DOHH2 (cell line): ENCODE measurements at regions not wholly inside any gene's neighbourhood (a gene's known extent, or its start where the extent isn't known, plus 50 kb on each side); places are given as distances from the start of the nearest gene placed in this dataset.
"Not testable (repeated sequence)": the region's sequence is repeated elsewhere in the genome, so short reads cannot be mapped to it uniquely, and the experiment has no call there.

Source experiments
- H3F3A ChIP-seq: fragments of 200-600 bp; sonication (generic), shearing (Covaris generic); 2 replicates; pipeline ENCODE4 v1.6.0; 2016; ENCODE audit warnings: antibody characterized with exemption, mild to moderate bottlenecking; ENCODE audit not compliant: control insufficient read depth, insufficient read depth
- H3K27ac ChIP-seq: fragments of 200-600 bp; sonication (generic); 2 replicates; pipeline ENCODE4 v1.5.1; 2014; ENCODE audit warnings: low read depth, mild to moderate bottlenecking, low read length, moderate library complexity
- H3K27me3 ChIP-seq: fragments of 200-600 bp; sonication (generic); 2 replicates; pipeline ENCODE4 v1.6.1; 2014; ENCODE audit warnings: mild to moderate bottlenecking, low read length, mixed read lengths; ENCODE audit not compliant: control insufficient read depth
- H3K36me3 ChIP-seq: fragments of 200-600 bp; sonication (generic); 2 replicates; pipeline ENCODE4 v1.6.1; 2014; ENCODE audit warnings: mild to moderate bottlenecking, low read length, moderate library complexity, mixed read lengths; ENCODE audit not compliant: control insufficient read depth
- H3K4me1 ChIP-seq: fragments of 200-600 bp; sonication (generic); 2 replicates; pipeline ENCODE4 v1.6.1; 2014; ENCODE audit warnings: mild to moderate bottlenecking, low read length, mixed read lengths; ENCODE audit not compliant: control insufficient read depth
- H3K4me2 ChIP-seq: fragments of 200-600 bp; sonication (generic); 2 replicates; pipeline ENCODE4 v1.6.0; 2014; ENCODE audit warnings: mild to moderate bottlenecking, low read length, moderate library complexity
- H3K4me3 ChIP-seq: fragments of 200-600 bp; sonication (generic); 2 replicates; pipeline ENCODE4 v1.5.1; 2014; ENCODE audit warnings: mild to moderate bottlenecking, low read length, mixed read lengths
- H3K79me2 ChIP-seq: fragments of 200-600 bp; sonication (generic); 2 replicates; pipeline ENCODE4 v1.6.1; 2014; ENCODE audit warnings: mild to moderate bottlenecking, low read length, mixed read lengths; ENCODE audit not compliant: control insufficient read depth
- H3K9me2 ChIP-seq: fragments of 200-600 bp; sonication (generic); replicated peaks from 2 replicates; pipeline ENCODE4 v1.6.1; 2014; ENCODE audit warnings: mild to moderate bottlenecking, low read length, mixed read lengths; ENCODE audit not compliant: control insufficient read depth
- H3K9me3 ChIP-seq: fragments of 200-600 bp; sonication (generic); 2 replicates; pipeline ENCODE4 v1.6.1; 2014; ENCODE audit warnings: antibody characterized with exemption, low read length, mixed read lengths; ENCODE audit not compliant: control insufficient read depth, insufficient read depth
- H4K20me1 ChIP-seq: fragments of 200-600 bp; sonication (generic); 2 replicates; pipeline ENCODE4 v1.6.0; 2014; ENCODE audit warnings: low read depth, mild to moderate bottlenecking, antibody characterized with exemption, low read length, moderate library complexity; ENCODE audit not compliant: control insufficient read depth, insufficient read depth
- CTCF ChIP-seq: fragments of 200-600 bp; sonication (generic); IDR thresholded peaks from one replicate; pipeline ENCODE4 v1.5.1; 2014; ENCODE audit warnings: antibody characterized with exemption, mild to moderate bottlenecking, low read depth, low read length; ENCODE audit not compliant: poor library complexity, severe bottlenecking
- EZH2phosphoT487 ChIP-seq: fragments of 200-600 bp; sonication (generic); IDR thresholded peaks from 2 replicates; pipeline ENCODE4 v1.6.1; 2017; ENCODE audit warnings: borderline replicate concordance, mild to moderate bottlenecking, antibody characterized with exemption, low read length, moderate library complexity, mixed read lengths

DNA sequence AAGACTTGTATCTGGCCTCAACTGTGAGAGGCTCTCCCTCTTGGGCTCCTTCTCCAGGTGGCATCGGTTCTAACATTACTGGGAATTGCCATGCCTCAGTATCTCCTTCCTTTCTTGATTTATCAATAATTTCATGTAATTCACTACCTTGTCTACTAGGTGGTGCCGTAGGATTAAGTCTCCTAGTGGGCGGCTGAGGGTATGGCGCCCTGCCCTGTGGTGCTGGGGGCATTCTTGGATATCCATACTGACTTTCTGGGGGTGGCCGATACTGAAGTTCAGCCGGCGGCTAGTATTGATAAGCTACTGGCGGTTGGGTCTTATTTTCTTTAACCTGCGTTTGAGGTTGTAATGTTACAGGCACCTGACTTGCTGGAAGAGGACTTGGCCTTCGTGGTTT is 164.2 kb upstream of the TMPRSS15 start:
- not testable (repeated sequence) for H3K79me2 ChIP-seq, H3K4me1 ChIP-seq, H4K20me1 ChIP-seq, H3K9me3 ChIP-seq, H3K4me3 ChIP-seq, H3K4me2 ChIP-seq, H3K9me2 ChIP-seq, H3K27me3 ChIP-seq, H3F3A ChIP-seq, H3K36me3 ChIP-seq, H3K27ac ChIP-seq
- peak; percentile 14 for TF ChIP-seq CTCF

- H3K4me2 ChIP-seq = no peak overlapping the region
- no peaks in the 10 kb centered on the region for H3K27me3 ChIP-seq
- no peak overlapping the region for H3K27ac ChIP-seq
- H3F3A ChIP-seq = no peaks in the 10 kb centered on the region
- H3K36me3 ChIP-seq = no peaks in the 10 kb centered on the region
- H4K20me1 ChIP-seq = no peaks in the 10 kb centered on the region
- no peaks in the 10 kb centered on the region for H3K9me3 ChIP-seq
- H3K9me2 ChIP-seq = no peaks in the 10 kb centered on the region
- H3K4me3 ChIP-seq = no peak overlapping the region
- no peaks in the 10 kb centered on the region for H3K79me2 ChIP-seq
- no peak for TF ChIP-seq EZH2phosphoT487
- no peak for TF ChIP-seq CTCF
- no peaks in the 10 kb centered on the region for H3K4me1 ChIP-seq
Measured at GRCh38 chr21:18588001-18588662, 184.5 kb upstream of the TMPRSS15 start.

DNA sequence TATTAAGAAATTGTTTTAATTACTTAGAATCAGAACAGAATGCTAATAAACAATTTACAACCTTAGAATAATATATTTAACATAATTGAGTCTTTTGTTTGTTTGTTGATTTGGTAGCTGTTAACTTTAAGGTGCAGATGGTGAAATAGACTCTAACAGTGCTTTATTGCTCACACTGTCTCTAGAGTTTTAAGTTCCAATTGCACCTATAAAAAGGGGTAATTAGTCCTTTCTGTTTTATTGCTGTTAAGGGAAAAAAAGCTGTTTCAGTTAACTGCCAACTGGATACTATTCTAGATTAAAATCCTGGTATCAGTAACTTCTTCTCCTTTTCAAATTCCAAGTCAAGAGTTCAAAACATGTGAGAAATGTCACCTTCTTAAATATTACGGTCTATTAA is 197.6 kb upstream of the TMPRSS15 start:
- no peak overlapping the region for H3K4me3 ChIP-seq
- no peaks in the 10 kb centered on the region for H3K79me2 ChIP-seq
- H3K36me3 ChIP-seq = no peaks in the 10 kb centered on the region
- H3F3A ChIP-seq = no peaks in the 10 kb centered on the region
- H3K9me3 ChIP-seq = no peaks in the 10 kb centered on the region
- no peaks in the 10 kb centered on the region for H3K4me1 ChIP-seq
- no peaks in the 10 kb centered on the region for H3K27me3 ChIP-seq
- no peaks in the 10 kb centered on the region for H3K9me2 ChIP-seq
- TF ChIP-seq CTCF = no peak
- no peak for TF ChIP-seq EZH2phosphoT487
- H3K27ac ChIP-seq = no peak overlapping the region
- H4K20me1 ChIP-seq = no peaks in the 10 kb centered on the region
- H3K4me2 ChIP-seq = no peak overlapping the region
